Keratinocyte (primary cell): ENCODE measurements at regions not wholly inside any gene's neighbourhood (a gene's known extent, or its start where the extent isn't known, plus 50 kb on each side); places are given as distances from the start of the nearest gene placed in this dataset.

ENCODE experiments used
- DNase-seq: peaks from one replicate; pipeline ENCODE4 v3.0.0-alpha.2; 2011; ENCODE audit warnings: low read depth, missing footprints, low spot score
- FAIRE-seq: peaks from 2 replicates; lab custom pipeline; 2011; peaks lifted over from hg19 to GRCh38; lab: Jason Lieb, UNC
- H2AFZ ChIP-seq: 2 replicates; pipeline ENCODE4 v1.6.0; 2012; ENCODE audit warnings: low read length, control low read depth, inconsistent platforms; ENCODE audit not compliant: control insufficient read depth
- H3K27ac ChIP-seq: 2 replicates; pipeline ENCODE4 v1.5.1; 2011; ENCODE audit warnings: low read length; ENCODE audit not compliant: control insufficient read depth, insufficient read depth
- H3K27me3 ChIP-seq: 3 replicates; pipeline ENCODE4 v1.6.0; 2011; ENCODE audit warnings: low read length; ENCODE audit not compliant: control insufficient read depth, insufficient read depth; ENCODE audit errors: extremely low read depth
- H3K36me3 ChIP-seq, 2 experiments: 2 replicates in 1 of 2; 3 replicates in 1 of 2; pipeline ENCODE4 v1.5.1; 2011; ENCODE audit warnings: low read length in 2 of 2, mild to moderate bottlenecking in 1 of 2; ENCODE audit not compliant: control insufficient read depth in 2 of 2, insufficient read depth in 2 of 2; ENCODE audit errors: extremely low read depth in 1 of 2
- H3K4me1 ChIP-seq: 3 replicates; pipeline ENCODE4 v1.5.1; 2011; ENCODE audit warnings: low read length; ENCODE audit not compliant: control insufficient read depth, insufficient read depth; ENCODE audit errors: extremely low read depth
- H3K4me2 ChIP-seq: 3 replicates; pipeline ENCODE4 v1.6.0; 2011; ENCODE audit warnings: low read depth, low read length; ENCODE audit not compliant: control insufficient read depth, insufficient read depth; ENCODE audit errors: extremely low read depth
- H3K4me3 ChIP-seq, 3 experiments: fragments of 200-600 bp in 1 of 3; sonication (generic) in 1 of 3; 2 replicates in 2 of 3; 3 replicates in 1 of 3; pipeline ENCODE4 v1.5.1; 2011 to 2016; ENCODE audit warnings: low read length in 3 of 3, mild to moderate bottlenecking in 3 of 3, control low read depth in 2 of 3, inconsistent platforms in 1 of 3, low read depth in 1 of 3, mixed read lengths in 1 of 3, mixed run types in 1 of 3, moderate library complexity in 1 of 3; ENCODE audit not compliant: control insufficient read depth in 2 of 3, insufficient read depth in 2 of 3; ENCODE audit errors: extremely low read depth in 1 of 3
- H3K79me2 ChIP-seq: 2 replicates; pipeline ENCODE4 v1.6.0; 2012; ENCODE audit warnings: low read length; ENCODE audit not compliant: control insufficient read depth, insufficient read depth
- H3K9ac ChIP-seq: 3 replicates; pipeline ENCODE4 v1.6.0; 2011; ENCODE audit warnings: low read length; ENCODE audit not compliant: control insufficient read depth, insufficient read depth; ENCODE audit errors: extremely low read depth
- H3K9me1 ChIP-seq: 3 replicates; pipeline ENCODE4 v1.6.0; 2011; ENCODE audit warnings: low read length; ENCODE audit not compliant: control insufficient read depth, insufficient read depth; ENCODE audit errors: extremely low read depth
- H3K9me3 ChIP-seq: 2 replicates; pipeline ENCODE4 v1.5.1; 2012; ENCODE audit warnings: low read depth, low read length; ENCODE audit not compliant: control insufficient read depth
- H4K20me1 ChIP-seq: 3 replicates; pipeline ENCODE4 v1.6.0; 2011; ENCODE audit warnings: low read length; ENCODE audit not compliant: control insufficient read depth, insufficient read depth; ENCODE audit errors: extremely low read depth
- CTCF ChIP-seq, 3 experiments: IDR thresholded peaks in 1 of 3; conservative IDR thresholded peaks in 1 of 3; optimal IDR thresholded peaks in 1 of 3; 2 replicates in 2 of 3; 3 replicates in 1 of 3; pipeline versions ENCODE3 to v1.5.1; 2011; ENCODE audit warnings: low read length in 3 of 3, mild to moderate bottlenecking in 3 of 3, moderate library complexity in 2 of 3, control low read depth in 1 of 3, inconsistent platforms in 1 of 3; ENCODE audit not compliant: insufficient read depth in 2 of 3; ENCODE audit errors: extremely low read depth in 1 of 3
- EZH2 ChIP-seq: IDR thresholded peaks from one replicate; pipeline ENCODE4 v1.6.1; 2012; ENCODE audit warnings: inconsistent platforms, mild to moderate bottlenecking, low read length, moderate library complexity
- dilution Hi-C: fragments of 300-500 bp; cut with MboI; formaldehyde crosslinking; loops from one replicate; pipeline ENCODE4 v1.7.0; 2020; ENCODE audit warnings: low sequenced_read_pairs; ENCODE audit not compliant: extremely low pct_ligation_motif_present

DNA sequence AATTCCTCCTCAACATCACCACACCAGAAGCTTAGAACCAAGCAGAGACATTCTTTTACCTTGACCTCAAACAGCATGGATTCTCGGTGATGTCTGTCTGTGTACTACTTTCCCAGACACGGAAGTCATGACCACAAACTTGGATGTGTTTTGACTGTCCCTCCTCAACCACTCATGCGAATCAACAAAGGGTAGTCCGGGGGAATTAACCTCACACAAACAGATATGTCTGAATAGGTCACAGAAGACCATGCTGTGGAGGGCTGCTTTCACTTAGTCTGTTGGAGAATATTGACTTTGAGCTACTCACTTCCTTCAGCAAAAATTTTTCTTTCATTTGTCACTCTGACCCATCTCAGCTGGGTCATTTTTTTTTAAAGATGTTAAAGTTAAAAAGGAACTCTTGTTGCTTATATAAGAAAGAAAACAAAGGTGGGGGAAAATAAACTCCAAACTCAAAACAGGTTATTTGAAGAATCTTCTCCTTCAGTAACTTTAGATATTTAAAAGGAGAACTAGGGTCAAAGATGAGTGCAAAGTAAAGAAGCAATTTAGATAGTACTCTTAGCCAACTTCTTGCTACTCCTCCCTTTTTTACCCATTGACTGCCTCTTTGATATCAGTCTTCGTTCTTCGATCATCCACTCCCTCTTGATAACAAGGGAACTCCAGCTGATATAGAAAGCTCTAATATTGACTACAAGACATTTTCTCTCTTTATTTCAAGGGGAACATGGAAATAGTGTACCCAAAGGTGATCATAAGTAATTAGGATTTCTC, 343.4 kb upstream of the CDH6 start:
- no peak for DNase-seq
- dilution Hi-C loops, result no loop called here
- no peaks in the 10 kb centered on the region for H3K27me3 ChIP-seq
- H3K27ac ChIP-seq, result no peak overlapping the region
- H3K9me1 ChIP-seq, result no peaks in the 10 kb centered on the region
- H4K20me1 ChIP-seq, result no peaks in the 10 kb centered on the region
- TF ChIP-seq CTCF (optimal IDR thresholded peaks at IDR 0.05 in 1 of 3, IDR thresholded peaks at IDR 0.05 in 1 of 3, conservative IDR thresholded peaks at IDR 0.05 in 1 of 3; ENCODE audit: extremely low read depth in 1 of 3, insufficient read depth in 2 of 3, low read length in 3 of 3) (no peak), EZH2 (no peak)
- H2AFZ ChIP-seq, result no peak overlapping the region
- H3K4me2 ChIP-seq, result no peak overlapping the region
- H3K9ac ChIP-seq, result no peak overlapping the region
- H3K4me1 ChIP-seq, result no peaks in the 10 kb centered on the region
- H3K4me3 ChIP-seq, result no peak overlapping the region
- FAIRE-seq, result no peak
- H3K36me3 ChIP-seq, result no peaks in the 10 kb centered on the region
- H3K79me2 ChIP-seq, result no peaks in the 10 kb centered on the region
- H3K9me3 ChIP-seq, result no peaks in the 10 kb centered on the region

GRCh38 chr5:30846171-30846570, 347.3 kb upstream of the CDH6 start:
- no peak for TF ChIP-seq CTCF (optimal IDR thresholded peaks at IDR 0.05 in 1 of 3, IDR thresholded peaks at IDR 0.05 in 1 of 3, conservative IDR thresholded peaks at IDR 0.05 in 1 of 3; ENCODE audit: extremely low read depth in 1 of 3, insufficient read depth in 2 of 3, low read length in 3 of 3)
- TF ChIP-seq EZH2, result no peak
- Histone ChIP-seq H4K20me1 (no peaks in the 10 kb centered on the region), H2AFZ (no peak overlapping the region), H3K27ac (no peak overlapping the region), H3K4me2 (no peak overlapping the region), H3K79me2 (no peaks in the 10 kb centered on the region), H3K9me1 (no peaks in the 10 kb centered on the region), H3K9ac (no peak overlapping the region), H3K4me3 (no peak overlapping the region), H3K36me3 (no peaks in the 10 kb centered on the region), H3K27me3 (no peaks in the 10 kb centered on the region), H3K4me1 (no peaks in the 10 kb centered on the region), H3K9me3 (no peaks in the 10 kb centered on the region)
- DNase-seq, result no peak
- dilution Hi-C loops, result no loop called here
- no peak for FAIRE-seq
